IMR-90 (cell line): ENCODE measurements at regions not wholly inside any gene's neighbourhood (a gene's known extent, or its start where the extent isn't known, plus 50 kb on each side); places are given as distances from the start of the nearest gene placed in this dataset.
A peak's percentile ranks its signal among the peaks of the same experiment; 100 is the strongest.

Experiments
- ATAC-seq: fragments of 200-7000 bp; cut with Tn5 transposase; 2 replicates; pipeline ENCODE4 v1.9.1; 2020; ENCODE audit warnings: low read depth, mild to moderate bottlenecking, moderate library complexity
- BruUV-seq: library from RNA; stranded (reverse); fragments of 400-500 nt; replicated peaks from 2 replicates; lab custom pipeline; 2021; lab: Mats Ljungman, UMichigan
- CTCF ChIA-PET: fragments of 300-600 bp; formaldehyde crosslinking; extraction: SDS; loops from one replicate; lab custom pipeline; 2021; ENCODE audit warnings: antibody characterized with exemption; lab: Yijun Ruan, JAX
- POLR2A ChIA-PET: fragments of 300-600 bp; sonication (Branson Sonifier 250); formaldehyde crosslinking; loops from one replicate; lab custom pipeline; 2022; ENCODE audit warnings: antibody characterized with exemption; ENCODE audit not compliant: unreplicated experiment; lab: Charles Lee
- DNase-seq: peaks from one replicate; pipeline ENCODE4 v3.0.0; 2013
- H2AFZ ChIP-seq: replicated peaks from 2 replicates; pipeline ENCODE3; 2013; ENCODE audit warnings: low read length, mild to moderate bottlenecking; ENCODE audit not compliant: poor library complexity
- H2AK5ac ChIP-seq: 2 replicates; pipeline ENCODE4 v1.6.1; 2013; ENCODE audit warnings: low read depth, low read length, inconsistent platforms
- H2AK9ac ChIP-seq: replicated peaks from 2 replicates; pipeline ENCODE3; 2013; ENCODE audit warnings: mild to moderate bottlenecking, low read depth, low read length, moderate library complexity; ENCODE audit not compliant: poor library complexity
- H2BK120ac ChIP-seq: 2 replicates; pipeline ENCODE4 v1.6.1; 2013; ENCODE audit warnings: low read depth, low read length, inconsistent platforms
- H2BK15ac ChIP-seq: 3 replicates; pipeline ENCODE4 v1.6.1; 2013; ENCODE audit warnings: low read depth, low read length, inconsistent platforms
- H2BK20ac ChIP-seq: 2 replicates; pipeline ENCODE4 v1.6.1; 2013; ENCODE audit warnings: low read depth, mild to moderate bottlenecking, inconsistent platforms, low read length, moderate library complexity
- H2BK5ac ChIP-seq: 2 replicates; pipeline ENCODE4 v1.6.1; 2013; ENCODE audit warnings: mild to moderate bottlenecking, low read depth, low read length, inconsistent platforms; ENCODE audit not compliant: poor library complexity, severe bottlenecking
- H3K14ac ChIP-seq: replicated peaks from 2 replicates; pipeline ENCODE4 v1.6.1; 2013; ENCODE audit warnings: low read depth, low read length, inconsistent platforms
- H3K18ac ChIP-seq: 2 replicates; pipeline ENCODE4 v1.6.1; 2013; ENCODE audit warnings: low read depth, low read length, control low read depth
- H3K23ac ChIP-seq: 2 replicates; pipeline ENCODE4 v1.6.1; 2013; ENCODE audit warnings: low read depth, low read length, inconsistent platforms
- H3K27ac ChIP-seq: 2 replicates; pipeline ENCODE4 v1.5.1; 2013; ENCODE audit warnings: mild to moderate bottlenecking, control low read depth, low read length; ENCODE audit not compliant: insufficient read depth
- H3K27me3 ChIP-seq: 2 replicates; pipeline ENCODE4 v1.6.1; 2013; ENCODE audit warnings: low read length; ENCODE audit not compliant: control insufficient read depth, insufficient read depth
- H3K36me3 ChIP-seq: 2 replicates; pipeline ENCODE4 v1.6.1; 2013; ENCODE audit warnings: low read length, mixed read lengths; ENCODE audit not compliant: control insufficient read depth, insufficient read depth
- H3K4ac ChIP-seq: 2 replicates; pipeline ENCODE4 v1.6.1; 2013; ENCODE audit warnings: low read depth, low read length, inconsistent platforms
- H3K4me1 ChIP-seq: 2 replicates; pipeline ENCODE4 v1.6.1; 2013; ENCODE audit warnings: low read length, mixed read lengths; ENCODE audit not compliant: control insufficient read depth, insufficient read depth
- H3K4me2 ChIP-seq: 2 replicates; pipeline ENCODE4 v1.6.1; 2013; ENCODE audit warnings: low read depth, mild to moderate bottlenecking, control low read depth, low read length, moderate library complexity
- H3K4me3 ChIP-seq: 2 replicates; pipeline ENCODE4 v1.5.1; 2013; ENCODE audit warnings: low read depth, mild to moderate bottlenecking, control low read depth, low read length, moderate library complexity; ENCODE audit not compliant: insufficient read depth
- H3K56ac ChIP-seq: 2 replicates; pipeline ENCODE4 v1.6.1; 2013; ENCODE audit warnings: low read length, inconsistent platforms; ENCODE audit not compliant: insufficient read depth; ENCODE audit errors: extremely low read depth
- H3K79me1 ChIP-seq, 2 experiments: 2 replicates each; pipeline ENCODE4 v1.6.1; 2013; ENCODE audit warnings: low read length in 2 of 2, inconsistent platforms in 1 of 2, low read depth in 1 of 2
- H3K9ac ChIP-seq: 2 replicates; pipeline ENCODE4 v1.6.1; 2013; ENCODE audit warnings: low read depth, low read length, control low read depth
- H3K9me1 ChIP-seq: 2 replicates; pipeline ENCODE4 v1.6.1; 2013; ENCODE audit warnings: low read length, inconsistent platforms; ENCODE audit not compliant: insufficient read depth
- H3K9me3 ChIP-seq: 2 replicates; pipeline ENCODE4 v1.6.1; 2013; ENCODE audit warnings: low read length; ENCODE audit not compliant: control insufficient read depth, insufficient read depth
- H4K20me1 ChIP-seq: 2 replicates; pipeline ENCODE4 v1.6.1; 2013; ENCODE audit warnings: low read length, inconsistent platforms; ENCODE audit not compliant: insufficient read depth
- H4K5ac ChIP-seq: 2 replicates; pipeline ENCODE4 v1.6.1; 2013; ENCODE audit warnings: mild to moderate bottlenecking, low read depth, low read length, control low read depth
- H4K8ac ChIP-seq, 2 experiments: 2 replicates each; pipeline ENCODE4 v1.6.1; 2013; ENCODE audit warnings: low read depth in 2 of 2, low read length in 2 of 2, control low read depth in 1 of 2, inconsistent platforms in 1 of 2
- H4K91ac ChIP-seq: 2 replicates; pipeline ENCODE4 v1.6.1; 2013; ENCODE audit warnings: low read depth, low read length, inconsistent platforms; ENCODE audit not compliant: insufficient read depth
- MAFK ChIP-seq: IDR thresholded peaks from 2 replicates; pipeline ENCODE4 v1.6.1; 2012; ENCODE audit warnings: low read depth, low read length, improper control_type of control experiment
- MAZ ChIP-seq: IDR thresholded peaks from 2 replicates; pipeline ENCODE4 v1.6.1; 2012; ENCODE audit warnings: low read depth, mild to moderate bottlenecking, low read length, improper control_type of control experiment, moderate library complexity, borderline replicate concordance
- WGBS, 2 experiments: methylation state at CpG; one replicate each; pipeline versions ENCODE4 v1.1.5 to v1.1.7; 2013; ENCODE audit warnings: missing lambda C conversion rate in 2 of 2; ENCODE audit not compliant: insufficient read length in 1 of 2; ENCODE audit errors: extremely low coverage in 2 of 2; 5-methylcytosine and 5-hydroxymethylcytosine counted together
- dilution Hi-C: fragments of 300-500 bp; cut with HindIII; formaldehyde crosslinking; loops from one replicate; pipeline ENCODE4 v1.14.3; 2018; ENCODE audit warnings: low sequenced_read_pairs; ENCODE audit not compliant: unreplicated experiment
- in situ Hi-C: fragments of 300-500 bp; cut with MboI; formaldehyde crosslinking; loops from 3 replicates; pipeline ENCODE4 v1.14.3; 2019; ENCODE audit warnings: low sequenced_read_pairs, inconsistent platforms, mixed read lengths
- intact Hi-C: fragments of 100-400 bp; cut with micrococcal nuclease; formaldehyde crosslinking; loops from 2 replicates; pipeline ENCODE4 v1.10.0; 2022

- Histone ChIP-seq H2AK5ac (peak overlapping the region; percentile 75), H3K9me3 (no peaks in the 10 kb centered on the region), H4K91ac (peak overlapping the region; percentile 87), H4K20me1 (no peaks in the 10 kb centered on the region), H3K4ac (peak overlapping the region; percentile 70), H3K27me3 (no peaks in the 10 kb centered on the region), H2AFZ (peak overlapping the region; percentile 83), H3K56ac (peak overlapping the region; percentile 50), H2BK20ac (peak overlapping the region; percentile 83), H3K4me3 (no peak overlapping the region), H3K9ac (peak overlapping the region; percentile 50), H3K14ac (peak overlapping the region; percentile 76), H3K9me1 (peaks cover 19% of the 10 kb centered on the region), H3K23ac (peak overlapping the region; percentile 42; the same call in 1 of the 2 replicates), H3K4me2 (peak overlapping the region; percentile 44), H2BK120ac (peak overlapping the region; percentile 87), H3K79me1 (peaks cover 0 to 29% of the 10 kb centered on the region in 2 experiments; a peak in 3 of 4 replicates), H4K8ac (peak overlapping the region; percentile 61 to 85), H2BK15ac (peak overlapping the region; percentile 47), H2AK9ac (peak overlapping the region; percentile 11), H3K27ac (peak overlapping the region; percentile 53), H4K5ac (peak overlapping the region; percentile 97), H3K18ac (peak overlapping the region; percentile 85; the same call in 1 of the 2 replicates), H3K36me3 (no peaks in the 10 kb centered on the region), H2BK5ac (peak overlapping the region; percentile 91), H3K4me1 (peaks cover 22% of the 10 kb centered on the region)
- POLR2A ChIA-PET: no interaction called here
- in situ Hi-C loops (no loop called here), intact Hi-C loops (no loop called here), dilution Hi-C loops (no loop called here)
- whole genome bisulfite sequencing, 2 experiments: no CpG with 5 or more reads among the region's 3 CpGs
- BruUV-seq: no TSS peak
- peak; percentile 67 for DNase-seq
- CTCF ChIA-PET: no interaction called here
- peak; percentile 76 for ATAC-seq
- TF ChIP-seq MAZ (peak; percentile 81; the same call in 1 of the 2 replicates), MAFK (no peak)
Measured at GRCh38 chr3:64355401-64355807, 130.1 kb upstream of the PRICKLE2 start.
